ENCODE measurements at regions not wholly inside any gene's neighbourhood (a gene's known extent, or its start where the extent isn't known, plus 50 kb on each side); places are given as distances from the start of the nearest gene placed in this dataset.

DNA sequence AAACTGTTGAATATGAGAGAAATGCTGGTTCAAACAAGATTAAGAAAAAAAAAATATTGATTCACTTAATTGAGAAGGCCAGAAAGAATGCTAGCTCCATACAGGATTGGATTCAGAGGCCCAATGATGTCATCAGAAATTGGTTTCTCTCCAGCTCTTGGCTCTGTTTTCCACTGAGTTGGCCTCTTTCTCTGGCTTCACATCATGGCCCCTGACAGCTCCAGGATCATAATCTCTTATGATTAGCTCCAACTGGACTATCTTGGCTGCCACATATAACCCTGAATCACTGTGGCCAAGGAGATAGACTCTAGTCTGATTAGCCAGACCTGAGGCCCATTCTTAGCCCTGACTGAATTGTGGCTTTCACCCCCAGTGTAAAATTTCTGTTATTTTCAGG lies 244.7 kb upstream of the GRAMD2B start:
- Mint-ChIP-seq H3K36me3 (ENCODE audit: low read depth) (no peaks in the 10 kb centered on the region), H3K27ac (no peak overlapping the region), H3K4me1 (no peaks in the 10 kb centered on the region), H3K9me3 (peaks cover 14% of the 10 kb centered on the region), H3K4me3 (no peak overlapping the region), H3K27me3 (ENCODE audit: insufficient read depth) (no peaks in the 10 kb centered on the region)
- H3K9ac ChIP-seq (ENCODE audit: extremely low read depth, low read length, poor library complexity, severe bottlenecking): no peak overlapping the region
- H3K9me3 ChIP-seq (ENCODE audit: control insufficient read depth, low read length): peaks cover 9% of the 10 kb centered on the region
- DNase-seq: no peak
- H3K4me1 ChIP-seq (ENCODE audit: control insufficient read depth, insufficient read depth, low read length): no peaks in the 10 kb centered on the region
- H3K27me3 ChIP-seq (ENCODE audit: control insufficient read depth, insufficient read depth, low read length, poor library complexity, severe bottlenecking): no peaks in the 10 kb centered on the region
- no peaks in the 10 kb centered on the region for H3K36me3 ChIP-seq (ENCODE audit: control insufficient read depth, insufficient read depth, low read length)
- H3K4me3 ChIP-seq (ENCODE audit: low read length): no peak overlapping the region
- H3K27ac ChIP-seq (ENCODE audit: low read depth, low read length): no peak overlapping the region
- TF ChIP-seq, protein P1, sequence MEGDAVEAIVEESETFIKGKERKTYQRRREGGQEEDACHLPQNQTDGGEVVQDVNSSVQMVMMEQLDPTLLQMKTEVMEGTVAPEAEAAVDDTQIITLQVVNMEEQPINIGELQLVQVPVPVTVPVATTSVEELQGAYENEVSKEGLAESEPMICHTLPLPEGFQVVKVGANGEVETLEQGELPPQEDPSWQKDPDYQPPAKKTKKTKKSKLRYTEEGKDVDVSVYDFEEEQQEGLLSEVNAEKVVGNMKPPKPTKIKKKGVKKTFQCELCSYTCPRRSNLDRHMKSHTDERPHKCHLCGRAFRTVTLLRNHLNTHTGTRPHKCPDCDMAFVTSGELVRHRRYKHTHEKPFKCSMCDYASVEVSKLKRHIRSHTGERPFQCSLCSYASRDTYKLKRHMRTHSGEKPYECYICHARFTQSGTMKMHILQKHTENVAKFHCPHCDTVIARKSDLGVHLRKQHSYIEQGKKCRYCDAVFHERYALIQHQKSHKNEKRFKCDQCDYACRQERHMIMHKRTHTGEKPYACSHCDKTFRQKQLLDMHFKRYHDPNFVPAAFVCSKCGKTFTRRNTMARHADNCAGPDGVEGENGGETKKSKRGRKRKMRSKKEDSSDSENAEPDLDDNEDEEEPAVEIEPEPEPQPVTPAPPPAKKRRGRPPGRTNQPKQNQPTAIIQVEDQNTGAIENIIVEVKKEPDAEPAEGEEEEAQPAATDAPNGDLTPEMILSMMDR (conservative IDR thresholded peaks at IDR 0.05): no peak

DNA sequence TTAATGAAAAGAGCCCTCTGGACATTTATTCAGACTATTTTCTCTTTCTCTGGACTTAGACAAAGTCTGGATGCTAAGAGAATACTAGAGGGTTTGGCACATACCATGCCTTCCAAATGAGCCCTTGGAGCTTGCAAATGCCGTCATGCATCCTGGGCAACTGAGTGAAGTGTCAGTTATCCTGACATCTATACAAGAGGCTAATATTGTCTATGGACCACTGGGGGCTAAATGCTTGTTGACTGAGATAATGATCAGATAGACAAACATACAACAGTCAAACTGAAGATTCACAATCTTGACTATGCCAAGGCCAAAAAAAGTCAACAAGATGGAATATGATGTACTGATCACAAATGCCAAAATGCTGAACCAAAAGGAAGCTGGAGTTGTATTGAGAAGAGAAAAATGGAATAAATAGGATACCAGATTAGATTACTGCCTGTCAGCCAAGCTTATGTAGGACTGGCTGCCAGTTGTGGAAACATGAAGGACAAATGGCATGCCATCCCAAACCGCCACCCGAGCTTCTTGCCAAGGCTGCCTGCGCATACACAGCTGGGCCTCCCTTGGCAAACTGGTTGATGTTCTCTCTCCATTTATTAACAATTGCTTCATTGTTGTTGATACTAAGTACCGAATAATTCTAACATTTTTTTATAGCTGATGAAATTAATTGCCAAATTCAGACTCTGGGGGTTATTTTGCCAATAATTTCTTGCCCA lies 240.1 kb upstream of the GRAMD2B start:
- no peak overlapping the region for H3K4me3 ChIP-seq (ENCODE audit: low read length)
- H3K9ac ChIP-seq (ENCODE audit: extremely low read depth, low read length, poor library complexity, severe bottlenecking): no peak overlapping the region
- H3K36me3 Mint-ChIP-seq (ENCODE audit: low read depth): peaks cover 6% of the 10 kb centered on the region
- no peak overlapping the region for H3K27ac ChIP-seq (ENCODE audit: low read depth, low read length)
- H3K4me1 ChIP-seq (ENCODE audit: control insufficient read depth, insufficient read depth, low read length): no peaks in the 10 kb centered on the region
- H3K36me3 ChIP-seq (ENCODE audit: control insufficient read depth, insufficient read depth, low read length): no peaks in the 10 kb centered on the region
- no peaks in the 10 kb centered on the region for H3K27me3 ChIP-seq (ENCODE audit: control insufficient read depth, insufficient read depth, low read length, poor library complexity, severe bottlenecking)
- TF ChIP-seq, protein P1 (conservative IDR thresholded peaks at IDR 0.05): no peak
- peaks cover 14% of the 10 kb centered on the region for H3K9me3 Mint-ChIP-seq
- peaks cover 30% of the 10 kb centered on the region for H3K9me3 ChIP-seq (ENCODE audit: control insufficient read depth, low read length)
- 82% methylated on average over 5 of the region's 5 CpGs; no CpG with 5 or more reads in 1 of the 2 experiments for WGBS, 2 experiments (ENCODE audit: insufficient coverage in 1 of 2, insufficient read length in 1 of 2)
- DNase-seq: no peak
- no peaks in the 10 kb centered on the region for H3K27me3 Mint-ChIP-seq (ENCODE audit: insufficient read depth)
- H3K4me3 Mint-ChIP-seq: no peak overlapping the region
- no peaks in the 10 kb centered on the region for H3K4me1 Mint-ChIP-seq
- no peak overlapping the region for H3K27ac Mint-ChIP-seq

DNA sequence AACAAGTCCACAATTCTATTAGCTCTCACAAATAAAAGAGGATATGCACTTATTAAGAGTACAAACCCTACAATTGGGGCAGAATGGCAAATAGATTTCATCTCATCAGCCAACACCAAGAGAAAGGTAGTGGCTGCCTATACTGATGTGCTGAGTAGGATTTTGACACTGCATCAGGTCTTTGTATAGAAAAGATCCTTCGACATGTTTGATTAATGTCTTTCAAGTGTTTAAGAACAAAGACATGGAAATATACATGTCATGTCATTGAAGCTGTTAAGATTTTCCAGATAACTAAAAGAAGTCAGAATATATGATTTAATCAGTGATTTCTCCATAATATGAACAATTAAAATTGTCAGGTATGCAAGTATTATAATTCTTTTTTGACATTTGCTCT lies 238.7 kb upstream of the GRAMD2B start:
- H3K4me1 Mint-ChIP-seq: peaks cover 6% of the 10 kb centered on the region
- H3K9me3 ChIP-seq (ENCODE audit: control insufficient read depth, low read length): peaks cover 30% of the 10 kb centered on the region

More for the DNA sequence above, 238.7 kb upstream of the GRAMD2B start:
- H3K27me3 ChIP-seq (ENCODE audit: control insufficient read depth, insufficient read depth, low read length, poor library complexity, severe bottlenecking): no peaks in the 10 kb centered on the region
- H3K4me3 ChIP-seq (ENCODE audit: low read length): no peak overlapping the region
- peaks cover 6% of the 10 kb centered on the region for H3K36me3 Mint-ChIP-seq (ENCODE audit: low read depth)
- H3K9me3 Mint-ChIP-seq: peaks cover 14% of the 10 kb centered on the region
- no peak overlapping the region for H3K4me3 Mint-ChIP-seq
- no peak for DNase-seq
- H3K4me1 ChIP-seq (ENCODE audit: control insufficient read depth, insufficient read depth, low read length): no peaks in the 10 kb centered on the region
- no peaks in the 10 kb centered on the region for H3K36me3 ChIP-seq (ENCODE audit: control insufficient read depth, insufficient read depth, low read length)
- no peak overlapping the region for H3K9ac ChIP-seq (ENCODE audit: extremely low read depth, low read length, poor library complexity, severe bottlenecking)
- no peak overlapping the region for H3K27ac Mint-ChIP-seq
- WGBS, 2 experiments (ENCODE audit: insufficient coverage in 1 of 2, insufficient read length in 1 of 2): 100% methylated on average over 1 of the region's 1 CpG
- no peak overlapping the region for H3K27ac ChIP-seq (ENCODE audit: low read depth, low read length)
- H3K27me3 Mint-ChIP-seq (ENCODE audit: insufficient read depth): no peaks in the 10 kb centered on the region
- TF ChIP-seq, protein P1 (conservative IDR thresholded peaks at IDR 0.05): no peak
